ENCODE measurements at regions not wholly inside any gene's neighbourhood (a gene's known extent, or its start where the extent isn't known, plus 50 kb on each side); places are given as distances from the start of the nearest gene placed in this dataset.

GRCh38 chr13:65825039-65825438 lies 1405.1 kb downstream of the PCDH9 start:
- TF ChIP-seq CTCF (IDR thresholded peaks at IDR 0.05; ENCODE audit: insufficient read depth, low read length, poor library complexity, severe bottlenecking) = no peak
- DNase-seq (ENCODE audit: extremely low read depth, insufficient read length) = no peak
- Histone ChIP-seq H3K36me3 (ENCODE audit: control insufficient read depth, insufficient read depth, low read length) (no peaks in the 10 kb centered on the region), H3K27me3 (replicated peaks; ENCODE audit: control insufficient read depth, insufficient read depth, low read length) (no peaks in the 10 kb centered on the region), H3K4me3 (replicated peaks; ENCODE audit: low read depth, low read length) (no peak overlapping the region)

GRCh38 chr13:65808061-65808460 lies 1422.1 kb downstream of the PCDH9 start:
- Histone ChIP-seq H3K36me3 (ENCODE audit: control insufficient read depth, insufficient read depth, low read length) (no peaks in the 10 kb centered on the region), H3K4me3 (replicated peaks; ENCODE audit: low read depth, low read length) (no peak overlapping the region), H3K27me3 (replicated peaks; ENCODE audit: control insufficient read depth, insufficient read depth, low read length) (no peaks in the 10 kb centered on the region)
- DNase-seq (ENCODE audit: extremely low read depth, insufficient read length) = no peak
- TF ChIP-seq CTCF (IDR thresholded peaks at IDR 0.05; ENCODE audit: insufficient read depth, low read length, poor library complexity, severe bottlenecking) = no peak

DNA sequence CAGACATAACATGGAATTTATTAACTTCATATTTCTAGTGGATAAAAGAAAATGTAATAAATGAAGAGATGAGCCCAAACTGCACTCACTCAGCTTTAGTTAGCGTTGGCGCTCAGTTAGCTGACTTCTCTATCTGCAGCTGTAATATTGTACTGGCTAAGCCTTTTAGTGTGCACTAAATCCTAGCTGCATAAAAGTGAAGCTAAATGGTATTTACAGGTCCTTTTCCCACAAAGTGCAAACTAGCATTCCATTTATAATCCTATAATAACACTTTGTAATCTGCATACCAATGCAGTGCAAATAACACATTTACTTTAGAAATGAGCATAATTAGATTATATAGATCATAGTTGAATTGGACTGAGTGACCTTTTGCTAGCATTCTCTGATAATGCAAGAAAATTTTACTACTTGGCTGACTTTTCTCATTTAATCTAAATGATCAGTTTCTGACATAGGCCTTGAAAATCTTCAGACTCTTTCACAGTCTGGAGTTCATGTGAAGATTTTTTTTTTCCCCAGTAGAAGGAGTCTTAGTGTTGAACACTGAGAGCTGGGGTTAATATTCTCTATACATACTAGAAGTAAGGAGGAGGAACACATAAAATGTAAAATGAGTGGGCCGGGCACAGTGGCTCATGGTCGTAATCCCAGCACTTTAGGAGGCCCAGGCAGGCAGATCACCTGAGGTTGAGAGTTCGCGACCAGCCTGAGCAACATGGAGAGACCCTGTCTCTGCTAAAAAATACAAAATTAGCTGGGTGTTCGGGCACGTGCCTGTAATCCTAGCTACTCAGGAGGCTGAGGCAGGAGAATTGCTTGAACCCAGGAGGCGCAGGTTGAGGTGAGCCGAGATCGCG lies 1426.4 kb downstream of the PCDH9 start:
- no peak for TF ChIP-seq CTCF (IDR thresholded peaks at IDR 0.05; ENCODE audit: insufficient read depth, low read length, poor library complexity, severe bottlenecking)
- Histone ChIP-seq H3K4me3 (replicated peaks; ENCODE audit: low read depth, low read length) (no peak overlapping the region), H3K36me3 (ENCODE audit: control insufficient read depth, insufficient read depth, low read length) (no peaks in the 10 kb centered on the region), H3K27me3 (replicated peaks; ENCODE audit: control insufficient read depth, insufficient read depth, low read length) (no peaks in the 10 kb centered on the region)
- DNase-seq (ENCODE audit: extremely low read depth, insufficient read length) = no peak

- TF ChIP-seq CTCF (IDR thresholded peaks at IDR 0.05; ENCODE audit: insufficient read depth, low read length, poor library complexity, severe bottlenecking) = no peak
- H3K27me3 ChIP-seq (replicated peaks; ENCODE audit: control insufficient read depth, insufficient read depth, low read length) = no peaks in the 10 kb centered on the region
- no peaks in the 10 kb centered on the region for H3K36me3 ChIP-seq (ENCODE audit: control insufficient read depth, insufficient read depth, low read length)
- no peak overlapping the region for H3K4me3 ChIP-seq (replicated peaks; ENCODE audit: low read depth, low read length)
- no peak for DNase-seq (ENCODE audit: extremely low read depth, insufficient read length)
Observed at GRCh38 chr13:65789815-65790214, 1440.3 kb downstream of the PCDH9 start.

- no peaks in the 10 kb centered on the region for H3K36me3 ChIP-seq (ENCODE audit: control insufficient read depth, insufficient read depth, low read length)
- no peak for DNase-seq (ENCODE audit: extremely low read depth, insufficient read length)
Observed at GRCh38 chr13:65787082-65787481, 1443.1 kb downstream of the PCDH9 start.

More at GRCh38 chr13:65787082-65787481, 1443.1 kb downstream of the PCDH9 start:
- Histone ChIP-seq H3K4me3 (replicated peaks; ENCODE audit: low read depth, low read length) (no peak overlapping the region), H3K27me3 (replicated peaks; ENCODE audit: control insufficient read depth, insufficient read depth, low read length) (no peaks in the 10 kb centered on the region)
- no peak for TF ChIP-seq CTCF (IDR thresholded peaks at IDR 0.05; ENCODE audit: insufficient read depth, low read length, poor library complexity, severe bottlenecking)
